CD4-positive, alpha-beta T cell (primary cell): ENCODE measurements at regions not wholly inside any gene's neighbourhood (a gene's known extent, or its start where the extent isn't known, plus 50 kb on each side); places are given as distances from the start of the nearest gene placed in this dataset.

Source experiments
- ATAC-seq: fragments of 200-7000 bp; cut with Tn5 transposase; one replicate; pipeline ENCODE4 v1.10.0; 2022; ENCODE audit warnings: mild to moderate bottlenecking; ENCODE audit not compliant: poor library complexity
- CTCF ChIA-PET: fragments of 350-600 bp; sonication (Branson Sonifier 250); formaldehyde crosslinking; loops from one replicate; lab custom pipeline; 2021; ENCODE audit warnings: antibody characterized with exemption, inconsistent platforms; lab: Charles Lee
- POLR2A ChIA-PET: fragments of 350-600 bp; sonication (Branson Sonifier 250); formaldehyde crosslinking; loops from one replicate; lab custom pipeline; 2021; ENCODE audit warnings: antibody characterized with exemption, inconsistent platforms; lab: Charles Lee
- DNase-seq, 14 experiments: peaks; one replicate each; pipeline ENCODE4 v3.0.0-alpha.2; 2013 to 2020; ENCODE audit warnings: mixed read lengths in 2 of 14
- H3K27ac ChIP-seq, 2 donors: one replicate each; pipeline versions ENCODE4 v1.5.1 to v1.7.0; 2013; ENCODE audit warnings: low read length in 2 of 2, low read depth in 1 of 2, mild to moderate bottlenecking in 1 of 2
- H3K27me3 ChIP-seq, 2 experiments: 1 replicate in 1 of 2; 2 replicates in 1 of 2; pipeline versions ENCODE4 v1.6.1 to v1.7.0; 2013; ENCODE audit warnings: low read length in 2 of 2, control low read depth in 1 of 2, mild to moderate bottlenecking in 1 of 2, moderate library complexity in 1 of 2; ENCODE audit not compliant: insufficient read depth in 2 of 2, control insufficient read depth in 1 of 2
- H3K36me3 ChIP-seq: one replicate; pipeline ENCODE4 v1.6.1; 2013; ENCODE audit warnings: low read length, control low read depth; ENCODE audit not compliant: insufficient read depth
- H3K4me1 ChIP-seq: one replicate; pipeline ENCODE4 v1.6.1; 2013; ENCODE audit warnings: low read length, control low read depth; ENCODE audit not compliant: insufficient read depth
- H3K4me3 ChIP-seq: one replicate; pipeline ENCODE4 v1.5.1; 2013; ENCODE audit warnings: mild to moderate bottlenecking, low read length, moderate library complexity
- H3K9me3 ChIP-seq, 2 experiments: 1 replicate in 1 of 2; 2 replicates in 1 of 2; pipeline versions ENCODE4 v1.6.1 to v1.7.0; 2013; ENCODE audit warnings: low read length in 2 of 2, mild to moderate bottlenecking in 2 of 2, control low read depth in 1 of 2, moderate library complexity in 1 of 2; ENCODE audit not compliant: control insufficient read depth in 1 of 2, insufficient read depth in 1 of 2
- H3K27ac Mint-ChIP-seq: one replicate; pipeline ENCODE4 v1.8.0; 2020; ENCODE audit warnings: mixed read lengths
- H3K27me3 Mint-ChIP-seq: one replicate; pipeline ENCODE4 v1.8.0; 2021; ENCODE audit warnings: mixed read lengths
- H3K36me3 Mint-ChIP-seq: one replicate; pipeline ENCODE4 v1.8.0; 2021; ENCODE audit warnings: low read depth, mixed read lengths
- H3K4me1 Mint-ChIP-seq: one replicate; pipeline ENCODE4 v1.8.0; 2021; ENCODE audit warnings: low read depth, mixed read lengths
- H3K4me3 Mint-ChIP-seq: one replicate; pipeline ENCODE4 v1.8.0; 2020; ENCODE audit warnings: mild to moderate bottlenecking, mixed read lengths
- H3K9me3 Mint-ChIP-seq: one replicate; pipeline ENCODE4 v1.8.0; 2020; ENCODE audit warnings: mixed read lengths
- CTCF ChIP-seq: fragments of 200-600 bp; IDR thresholded peaks from one replicate; pipeline ENCODE4 v1.8.0; 2022; ENCODE audit warnings: antibody characterized with exemption, mild to moderate bottlenecking
- intact Hi-C, 2 experiments: fragments of 100-400 bp; cut with DNase I in 1 of 2; cut with micrococcal nuclease in 1 of 2; formaldehyde crosslinking; loops; one replicate each; pipeline versions ENCODE4 v1.15.1 to v1.9.0; 2023 to 2025; cut with DNase I, micrococcal nuclease

- Mint-ChIP-seq H3K4me1 (no peaks in the 10 kb centered on the region), H3K27me3 (no peaks in the 10 kb centered on the region), H3K9me3 (no peaks in the 10 kb centered on the region), H3K4me3 (no peak overlapping the region), H3K36me3 (no peaks in the 10 kb centered on the region), H3K27ac (no peak overlapping the region)
- CTCF ChIA-PET, result no interaction called here
- no peaks in the 10 kb centered on the region for H3K27me3 ChIP-seq
- no peak overlapping the region for H3K27ac ChIP-seq
- H3K4me1 ChIP-seq, result no peaks in the 10 kb centered on the region
- no peak overlapping the region for H3K4me3 ChIP-seq
- POLR2A ChIA-PET, result no interaction called here
- ATAC-seq, result no peak
- H3K36me3 ChIP-seq, result no peaks in the 10 kb centered on the region
- no peak for DNase-seq
- no peak for TF ChIP-seq CTCF
- H3K9me3 ChIP-seq, result peaks cover 0 to 8% of the 10 kb centered on the region in 2 experiments
- intact Hi-C loops, result no loop called here
These were observed 208.3 kb downstream of the SPATA31D1 start for GRCh38 chr9:82196622-82197441.

GRCh38 chr9:82201196-82201595 lies 212.6 kb downstream of the SPATA31D1 start:
- no peak for ATAC-seq
- Histone ChIP-seq H3K36me3 (no peaks in the 10 kb centered on the region), H3K27me3 (no peaks in the 10 kb centered on the region), H3K4me3 (no peak overlapping the region), H3K4me1 (no peaks in the 10 kb centered on the region), H3K27ac (no peak overlapping the region), H3K9me3 (no peaks in the 10 kb centered on the region)
- ChIA-PET CTCF (no interaction called here), POLR2A (no interaction called here)
- H3K4me3 Mint-ChIP-seq, result no peak overlapping the region
- H3K4me1 Mint-ChIP-seq, result no peaks in the 10 kb centered on the region
- no peaks in the 10 kb centered on the region for H3K27me3 Mint-ChIP-seq
- H3K36me3 Mint-ChIP-seq, result no peaks in the 10 kb centered on the region
- H3K27ac Mint-ChIP-seq, result no peak overlapping the region
- no peak for DNase-seq
- H3K9me3 Mint-ChIP-seq, result peaks cover 2% of the 10 kb centered on the region
- TF ChIP-seq CTCF, result no peak
- intact Hi-C loops, result no loop called here

- H3K36me3 ChIP-seq, result no peaks in the 10 kb centered on the region
- intact Hi-C loops, result no loop called here
- no peaks in the 10 kb centered on the region for H3K9me3 ChIP-seq
- Mint-ChIP-seq H3K4me1 (no peaks in the 10 kb centered on the region), H3K27me3 (no peaks in the 10 kb centered on the region), H3K9me3 (peaks cover 4% of the 10 kb centered on the region), H3K36me3 (no peaks in the 10 kb centered on the region), H3K4me3 (no peak overlapping the region), H3K27ac (no peak overlapping the region)
- no peak for DNase-seq
- ATAC-seq, result no peak
- no peaks in the 10 kb centered on the region for H3K4me1 ChIP-seq
- H3K27me3 ChIP-seq, result no peaks in the 10 kb centered on the region
- no peak for TF ChIP-seq CTCF
- POLR2A ChIA-PET, result no interaction called here
- CTCF ChIA-PET, result no interaction called here
- no peak overlapping the region for H3K27ac ChIP-seq
- no peak overlapping the region for H3K4me3 ChIP-seq
These were observed 214.2 kb downstream of the SPATA31D1 start for GRCh38 chr9:82202808-82203207.
